ENCODE measurements at regions not wholly inside any gene's neighbourhood (a gene's known extent, or its start where the extent isn't known, plus 50 kb on each side); places are given as distances from the start of the nearest gene placed in this dataset.

DNA sequence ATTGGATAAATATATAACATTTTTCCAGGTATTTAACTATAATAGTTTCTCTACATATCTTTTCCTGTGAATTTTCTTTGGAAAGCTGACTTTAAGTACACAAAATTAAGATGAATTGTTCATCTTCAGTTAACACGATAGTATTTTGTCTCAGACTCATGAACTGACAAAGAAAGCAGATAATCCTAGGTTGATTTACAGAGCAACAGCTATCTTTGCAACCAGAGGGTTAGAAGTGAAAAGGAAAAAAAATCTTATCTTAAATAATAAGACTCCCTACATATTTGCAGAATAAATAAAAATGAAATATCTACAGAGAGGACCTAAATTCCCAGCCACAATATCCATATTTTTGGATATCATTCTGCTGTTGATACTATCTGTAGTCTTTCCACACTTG, 350.2 kb upstream of the GRM7 start:
- no peak overlapping the region for H3K4me3 ChIP-seq (ENCODE audit: low read length)
- no peak for DNase-seq (ENCODE audit: low read depth, low spot score)

GRCh38 chr3:6512172-6512800, 348.6 kb upstream of the GRM7 start:
- no peak overlapping the region for H3K4me3 ChIP-seq (ENCODE audit: low read length)
- no peak for DNase-seq (ENCODE audit: low read depth, low spot score)

DNA sequence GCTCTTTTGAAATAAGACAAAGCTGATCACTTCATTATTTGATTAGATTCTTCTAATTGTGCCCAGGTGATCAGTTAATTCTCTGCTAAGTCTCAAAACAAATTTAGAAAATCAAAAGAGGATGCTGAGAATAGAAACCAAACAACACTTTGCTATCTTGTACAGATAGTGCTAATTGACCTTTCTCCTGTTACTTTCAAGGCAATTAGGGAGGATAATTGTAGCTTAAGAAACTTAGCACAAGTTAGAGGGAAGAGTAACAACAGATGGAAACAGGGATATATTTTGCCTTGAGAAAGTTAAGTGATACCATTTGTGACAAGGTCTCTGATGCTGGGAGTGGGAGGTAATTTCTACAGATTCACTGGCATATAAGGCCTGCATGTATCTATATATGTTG, 344.8 kb upstream of the GRM7 start:
- H3K4me3 ChIP-seq (ENCODE audit: low read length), result no peak overlapping the region
- no peak for DNase-seq (ENCODE audit: low read depth, low spot score)

- no peak for DNase-seq (ENCODE audit: low read depth, low spot score)
- H3K4me3 ChIP-seq (ENCODE audit: low read length), result no peak overlapping the region
Observed at GRCh38 chr3:6516694-6517093, 344.2 kb upstream of the GRM7 start.

GRCh38 chr3:6518709-6519345, 342.1 kb upstream of the GRM7 start:
- H3K4me3 ChIP-seq (ENCODE audit: low read length), result no peak overlapping the region
- no peak for DNase-seq (ENCODE audit: low read depth, low spot score)

- DNase-seq (ENCODE audit: low read depth, low spot score), result no peak
- no peak overlapping the region for H3K4me3 ChIP-seq (ENCODE audit: low read length)
Observed at GRCh38 chr3:6521369-6522113, 339.4 kb upstream of the GRM7 start.

GRCh38 chr3:6522191-6522590, 338.7 kb upstream of the GRM7 start:
- no peak overlapping the region for H3K4me3 ChIP-seq (ENCODE audit: low read length)
- DNase-seq (ENCODE audit: low read depth, low spot score), result no peak

- no peak for DNase-seq (ENCODE audit: low read depth, low spot score)
Observed at GRCh38 chr3:6523043-6523442, 337.9 kb upstream of the GRM7 start.

GRCh38 chr3:6524479-6524878, 336.4 kb upstream of the GRM7 start:
- no peak for DNase-seq (ENCODE audit: low read depth, low spot score)
- no peak overlapping the region for H3K4me3 ChIP-seq (ENCODE audit: low read length)

More at GRCh38 chr3:6523043-6523442, 337.9 kb upstream of the GRM7 start:
- H3K4me3 ChIP-seq (ENCODE audit: low read length), result no peak overlapping the region

- H3K4me3 ChIP-seq (ENCODE audit: low read length), result no peak overlapping the region
- no peak for DNase-seq (ENCODE audit: low read depth, low spot score)
Observed at GRCh38 chr3:6526321-6526720, 334.6 kb upstream of the GRM7 start.

- DNase-seq (ENCODE audit: low read depth, low spot score), result peak; percentile 1
Observed at GRCh38 chr3:6526861-6527260, 334.1 kb upstream of the GRM7 start.

GRCh38 chr3:6528951-6529350, 332.0 kb upstream of the GRM7 start:
- DNase-seq (ENCODE audit: low read depth, low spot score), result no peak
- H3K4me3 ChIP-seq (ENCODE audit: low read length), result no peak overlapping the region

More at GRCh38 chr3:6526861-6527260, 334.1 kb upstream of the GRM7 start:
- H3K4me3 ChIP-seq (ENCODE audit: low read length), result no peak overlapping the region

DNA sequence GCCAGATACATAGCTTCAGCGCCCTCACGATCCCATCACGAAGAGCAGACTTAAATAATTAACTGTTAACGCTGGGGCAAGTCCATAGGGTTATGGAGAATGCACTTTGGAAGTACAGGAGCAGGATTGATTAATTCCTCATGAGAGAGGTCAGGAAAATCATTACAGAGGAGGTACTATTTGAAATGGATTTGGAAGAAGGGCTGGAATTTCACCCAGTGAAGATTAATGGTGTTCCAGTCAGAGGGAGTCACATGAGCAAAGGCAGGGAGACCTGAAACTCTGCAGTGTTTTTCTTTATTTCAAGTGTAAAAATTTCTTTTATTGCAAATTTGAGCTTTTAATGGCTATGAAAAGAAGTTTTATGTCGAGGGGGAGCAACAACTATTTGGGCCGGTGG, 329.8 kb upstream of the GRM7 start:
- no peak for DNase-seq (ENCODE audit: low read depth, low spot score)
- H3K4me3 ChIP-seq (ENCODE audit: low read length), result no peak overlapping the region

DNA sequence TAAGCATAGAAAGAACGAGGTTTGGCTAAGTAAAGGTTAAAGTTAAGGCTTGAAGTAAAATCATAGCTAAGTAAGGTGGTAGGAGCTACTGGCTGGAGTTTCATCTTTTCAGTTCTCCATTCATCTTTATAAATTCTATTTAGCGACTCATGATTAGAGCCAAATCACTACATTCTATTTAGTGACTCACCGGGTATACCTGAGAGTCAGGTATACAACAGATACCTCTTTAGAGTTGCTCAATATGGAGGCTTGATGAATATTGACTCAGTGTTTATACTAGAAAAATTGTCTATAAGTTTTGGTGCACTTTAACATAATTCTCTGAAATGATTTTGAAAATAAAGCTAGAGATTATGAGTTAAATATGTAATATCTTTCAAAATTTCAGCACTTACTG, 328.8 kb upstream of the GRM7 start:
- no peak overlapping the region for H3K4me3 ChIP-seq (ENCODE audit: low read length)
- DNase-seq (ENCODE audit: low read depth, low spot score), result no peak

DNA sequence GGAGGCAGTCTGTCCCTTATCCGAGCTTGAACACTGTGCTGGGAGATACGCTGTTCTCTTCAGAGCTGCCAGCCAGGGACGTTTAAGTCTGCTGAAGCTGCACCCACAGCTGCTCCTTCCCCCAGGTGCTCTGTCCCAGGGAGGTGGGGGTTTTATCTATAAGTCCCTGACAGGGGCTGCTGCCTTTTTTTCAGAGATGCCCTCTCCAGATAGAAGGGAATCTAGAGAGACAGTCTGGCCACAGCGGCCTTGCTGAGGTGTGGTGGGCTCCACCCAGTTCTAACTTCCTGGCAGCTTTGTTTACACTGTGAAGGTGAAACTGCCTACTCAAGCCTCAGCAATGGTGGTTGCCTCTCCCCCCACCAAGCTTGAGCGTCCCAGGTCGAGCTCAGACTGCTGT, 319.9 kb upstream of the GRM7 start:
- DNase-seq (ENCODE audit: low read depth, low spot score), result no peak
- no peak overlapping the region for H3K4me3 ChIP-seq (ENCODE audit: low read length)

DNA sequence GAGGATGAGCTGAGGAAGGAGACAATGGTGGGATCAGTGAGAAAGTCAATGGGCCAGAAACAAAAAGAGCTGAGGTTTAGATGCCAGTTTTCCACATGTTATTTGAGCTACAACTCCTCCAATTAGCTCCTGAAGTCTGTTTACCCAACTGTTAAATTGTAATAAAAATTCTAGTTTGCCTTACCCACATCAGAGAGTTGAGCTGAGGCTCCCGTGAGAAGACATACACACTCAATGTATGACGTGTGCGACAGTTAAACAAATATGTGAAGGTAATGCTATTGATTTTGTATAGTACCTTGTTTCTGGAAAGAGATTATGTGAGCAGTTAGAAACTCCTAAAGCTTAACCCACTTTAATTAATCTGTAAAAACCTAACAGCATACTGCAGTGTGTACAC, 318.1 kb upstream of the GRM7 start:
- H3K4me3 ChIP-seq (ENCODE audit: low read length), result no peak overlapping the region
- DNase-seq (ENCODE audit: low read depth, low spot score), result no peak

- no peak for DNase-seq (ENCODE audit: low read depth, low spot score)
- H3K4me3 ChIP-seq (ENCODE audit: low read length), result no peak overlapping the region
Observed at GRCh38 chr3:6549296-6549695, 311.6 kb upstream of the GRM7 start.

GRCh38 chr3:6551165-6551564, 309.8 kb upstream of the GRM7 start:
- H3K4me3 ChIP-seq (ENCODE audit: low read length), result no peak overlapping the region

GRCh38 chr3:6560259-6560658, 300.7 kb upstream of the GRM7 start:
- no peak for DNase-seq (ENCODE audit: low read depth, low spot score)
- no peak overlapping the region for H3K4me3 ChIP-seq (ENCODE audit: low read length)

More at GRCh38 chr3:6551165-6551564, 309.8 kb upstream of the GRM7 start:
- DNase-seq (ENCODE audit: low read depth, low spot score), result no peak

GRCh38 chr3:6567241-6567640, 293.7 kb upstream of the GRM7 start:
- no peak overlapping the region for H3K4me3 ChIP-seq (ENCODE audit: low read length)
- DNase-seq (ENCODE audit: low read depth, low spot score), result no peak

Measured in Jurkat, Clone E6-1 (cell line).